CD4-positive, alpha-beta memory T cell (primary cell): ENCODE measurements at regions not wholly inside any gene's neighbourhood (a gene's known extent, or its start where the extent isn't known, plus 50 kb on each side); places are given as distances from the start of the nearest gene placed in this dataset.

Source experiments
- CTCF ChIA-PET: fragments of 350-600 bp; sonication (Branson Sonifier 250); formaldehyde crosslinking; loops from one replicate; lab custom pipeline; 2021; ENCODE audit warnings: inconsistent platforms; ENCODE audit not compliant: partially characterized antibody; lab: Charles Lee
- POLR2A ChIA-PET: fragments of 350-600 bp; sonication (Branson Sonifier 250); formaldehyde crosslinking; loops from one replicate; lab custom pipeline; 2021; ENCODE audit not compliant: partially characterized antibody; lab: Charles Lee
- DNase-seq, 5 donors: peaks; one replicate each; pipeline versions ENCODE4 v3.0.0 to v3.0.0-alpha.2; 2020 to 2022; ENCODE audit warnings: mixed read lengths in 1 of 5
- H3K27ac ChIP-seq: one replicate; pipeline ENCODE4 v1.7.0; 2013; ENCODE audit warnings: low read depth, low read length
- H3K27me3 ChIP-seq: 2 replicates; pipeline ENCODE4 v1.7.0; 2013; ENCODE audit warnings: mild to moderate bottlenecking, low read length, moderate library complexity; ENCODE audit not compliant: insufficient read depth
- H3K36me3 ChIP-seq: 2 replicates; pipeline ENCODE4 v1.7.0; 2013; ENCODE audit warnings: mild to moderate bottlenecking, low read length, moderate library complexity; ENCODE audit not compliant: insufficient read depth
- H3K4me1 ChIP-seq: 2 replicates; pipeline ENCODE4 v1.7.0; 2013; ENCODE audit warnings: mild to moderate bottlenecking, low read length, moderate library complexity; ENCODE audit not compliant: insufficient read depth
- H3K4me3 ChIP-seq, 2 donors: one replicate each; pipeline ENCODE4 v1.7.0; 2013; ENCODE audit warnings: low read length in 2 of 2, mild to moderate bottlenecking in 1 of 2
- H3K9me3 ChIP-seq, 2 donors: one replicate each; pipeline ENCODE4 v1.7.0; 2013; ENCODE audit warnings: low read length in 2 of 2, control low read depth in 1 of 2; ENCODE audit not compliant: control insufficient read depth in 1 of 2
- H3K27ac Mint-ChIP-seq, 7 donors: one replicate each; pipeline ENCODE4 v1.8.0; 2020 to 2021; ENCODE audit warnings: mixed read lengths in 7 of 7, mild to moderate bottlenecking in 6 of 7, inconsistent platforms in 3 of 7, moderate library complexity in 3 of 7
- H3K27me3 Mint-ChIP-seq, 2 donors: one replicate each; pipeline ENCODE4 v1.8.0; 2020 to 2021; ENCODE audit warnings: mixed read lengths in 2 of 2
- H3K36me3 Mint-ChIP-seq, 2 donors: one replicate each; pipeline ENCODE4 v1.8.0; 2020 to 2021; ENCODE audit warnings: mixed read lengths in 2 of 2, inconsistent platforms in 1 of 2, mild to moderate bottlenecking in 1 of 2
- H3K4me1 Mint-ChIP-seq, 4 donors: one replicate each; pipeline ENCODE4 v1.8.0; 2020 to 2021; ENCODE audit warnings: mixed read lengths in 4 of 4, mild to moderate bottlenecking in 1 of 4
- H3K4me3 Mint-ChIP-seq, 8 donors: one replicate each; pipeline ENCODE4 v1.8.0; 2020 to 2021; ENCODE audit warnings: mixed read lengths in 8 of 8, mild to moderate bottlenecking in 7 of 8, moderate library complexity in 6 of 8, inconsistent platforms in 3 of 8
- H3K9me3 Mint-ChIP-seq, 8 donors: one replicate each; pipeline ENCODE4 v1.8.0; 2020 to 2021; ENCODE audit warnings: mixed read lengths in 8 of 8, mild to moderate bottlenecking in 5 of 8, inconsistent platforms in 3 of 8, moderate library complexity in 1 of 8
- intact Hi-C: fragments of 100-400 bp; cut with micrococcal nuclease; formaldehyde crosslinking; loops from one replicate; pipeline ENCODE4 v1.15.1; 2023

DNA sequence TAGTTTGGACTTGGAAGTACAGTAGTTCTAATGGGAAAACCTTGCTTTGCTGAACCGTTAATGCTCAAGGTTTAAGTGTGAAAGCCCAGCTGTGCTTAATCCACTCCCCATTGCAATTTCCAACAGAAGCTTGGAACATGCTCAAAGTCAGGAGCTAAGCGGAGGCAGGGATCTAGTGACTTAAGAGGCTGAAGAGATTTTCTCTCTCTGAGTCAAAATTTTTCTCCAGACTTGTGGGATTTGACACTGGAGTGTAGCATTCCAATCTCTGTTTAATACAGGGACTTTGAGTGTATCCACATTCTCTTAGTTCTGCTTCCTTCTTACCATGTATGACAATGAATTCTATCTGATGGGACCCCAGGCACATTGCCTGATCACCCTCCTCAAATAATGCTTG lies 471.8 kb downstream of the KIF4B start:
- H3K4me1 Mint-ChIP-seq = no peaks in the 10 kb centered on the region
- H3K27ac Mint-ChIP-seq = no peak overlapping the region
- ChIA-PET CTCF (no interaction called here), POLR2A (no interaction called here)
- intact Hi-C loops = no loop called here
- H3K4me3 Mint-ChIP-seq = no peak overlapping the region
- H3K27ac ChIP-seq = no peak overlapping the region
- H3K9me3 ChIP-seq = no peaks in the 10 kb centered on the region
- H3K36me3 Mint-ChIP-seq = no peaks in the 10 kb centered on the region
- no peaks in the 10 kb centered on the region for H3K27me3 Mint-ChIP-seq
- no peaks in the 10 kb centered on the region for H3K27me3 ChIP-seq
- H3K9me3 Mint-ChIP-seq = peaks cover 0 to 6% (median 0%) of the 10 kb centered on the region in 8 donors
- no peaks in the 10 kb centered on the region for H3K4me1 ChIP-seq
- DNase-seq = no peak
- H3K36me3 ChIP-seq = no peaks in the 10 kb centered on the region
- no peak overlapping the region for H3K4me3 ChIP-seq

DNA sequence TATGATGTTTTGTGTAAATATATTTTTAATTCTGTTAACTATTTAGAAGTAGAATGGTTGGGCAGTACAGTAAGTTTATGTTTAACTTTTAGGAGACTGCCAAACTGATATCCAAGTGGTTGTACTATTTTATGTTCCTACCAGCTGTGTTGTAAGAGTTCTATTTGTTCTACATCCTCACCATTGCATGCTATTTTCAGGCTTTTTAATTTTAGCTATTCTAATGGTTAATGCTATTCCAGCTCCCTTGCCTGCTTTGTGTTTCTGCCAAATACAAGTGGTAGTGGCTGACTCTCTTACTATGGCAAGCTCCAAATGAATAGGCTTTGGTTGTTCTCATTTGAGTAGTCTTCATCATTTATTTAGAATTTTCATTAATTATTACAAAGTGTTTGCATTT lies 476.4 kb downstream of the KIF4B start:
- Mint-ChIP-seq H3K4me1 (no peaks in the 10 kb centered on the region), H3K9me3 (peaks cover 0 to 7% (median 0%) of the 10 kb centered on the region in 8 donors), H3K27ac (no peak overlapping the region), H3K4me3 (no peak overlapping the region), H3K27me3 (no peaks in the 10 kb centered on the region), H3K36me3 (no peaks in the 10 kb centered on the region)
- Histone ChIP-seq H3K27ac (no peak overlapping the region), H3K9me3 (no peaks in the 10 kb centered on the region), H3K27me3 (no peaks in the 10 kb centered on the region), H3K36me3 (no peaks in the 10 kb centered on the region), H3K4me3 (no peak overlapping the region), H3K4me1 (no peaks in the 10 kb centered on the region)
- intact Hi-C loops = no loop called here
- ChIA-PET POLR2A (no interaction called here), CTCF (no interaction called here)
- DNase-seq = no peak

DNA sequence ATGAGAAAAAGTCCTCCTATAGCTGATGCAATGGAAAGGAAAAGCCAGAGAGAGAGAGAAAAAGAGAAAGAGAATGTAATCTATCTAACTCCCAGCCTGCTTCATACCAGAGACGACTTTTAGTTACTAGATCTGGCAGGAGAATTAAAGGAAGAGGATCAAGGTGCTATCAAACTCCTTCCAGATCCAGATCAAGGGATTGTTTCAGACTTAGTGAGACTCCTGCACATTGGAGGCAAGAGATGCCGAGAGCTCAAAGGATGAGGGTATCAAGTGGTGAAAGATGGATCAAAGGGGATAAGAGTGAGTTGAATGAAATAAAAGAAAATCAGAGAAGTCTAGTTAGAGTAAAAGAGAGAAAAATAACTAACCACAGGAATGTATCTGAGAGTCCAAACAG lies 478.6 kb downstream of the KIF4B start:
- POLR2A ChIA-PET = no interaction called here
- no peak overlapping the region for H3K27ac ChIP-seq
- no peaks in the 10 kb centered on the region for H3K36me3 ChIP-seq
- Mint-ChIP-seq H3K4me3 (no peak overlapping the region), H3K4me1 (no peaks in the 10 kb centered on the region), H3K27me3 (no peaks in the 10 kb centered on the region), H3K27ac (no peak overlapping the region), H3K36me3 (no peaks in the 10 kb centered on the region), H3K9me3 (peaks cover 0 to 7% (median under 1%) of the 10 kb centered on the region in 8 donors)
- CTCF ChIA-PET = no interaction called here
- intact Hi-C loops = no loop called here
- H3K4me1 ChIP-seq = no peaks in the 10 kb centered on the region
- no peaks in the 10 kb centered on the region for H3K9me3 ChIP-seq
- H3K4me3 ChIP-seq = no peak overlapping the region
- DNase-seq = no peak
- H3K27me3 ChIP-seq = no peaks in the 10 kb centered on the region

DNA sequence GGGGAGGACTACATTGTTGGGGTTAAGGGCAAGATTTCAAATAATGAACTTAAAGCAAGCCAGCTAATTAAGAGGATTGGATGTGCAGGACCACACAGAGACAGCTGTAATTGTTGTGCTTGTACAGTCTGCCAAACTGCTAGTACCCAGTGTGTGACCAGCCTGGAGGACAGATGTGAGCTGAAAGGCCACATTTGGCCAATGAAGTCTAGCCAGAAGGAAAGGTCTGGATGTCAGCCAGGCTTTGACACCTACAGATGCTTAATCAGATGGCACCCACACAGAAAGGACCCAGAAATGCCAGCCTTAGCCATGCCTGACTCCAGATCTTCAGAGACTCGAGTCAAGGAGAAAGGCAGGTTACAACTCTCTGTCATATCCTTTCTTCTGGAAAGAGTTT lies 491.1 kb downstream of the KIF4B start:
- Mint-ChIP-seq H3K4me1 (peaks cover 0 to 1% (median 0%) of the 10 kb centered on the region in 4 donors), H3K27me3 (peaks cover 0 to 2% of the 10 kb centered on the region in 2 donors), H3K9me3 (peaks cover 0 to 2% (median 0%) of the 10 kb centered on the region in 8 donors), H3K4me3 (no peak overlapping the region), H3K36me3 (no peaks in the 10 kb centered on the region), H3K27ac (no peak overlapping the region)
- H3K36me3 ChIP-seq = no peaks in the 10 kb centered on the region
- no peak for DNase-seq
- ChIA-PET CTCF (no interaction called here), POLR2A (no interaction called here)
- H3K27ac ChIP-seq = no peak overlapping the region
- intact Hi-C loops = no loop called here
- H3K27me3 ChIP-seq = no peaks in the 10 kb centered on the region
- no peak overlapping the region for H3K4me3 ChIP-seq
- no peaks in the 10 kb centered on the region for H3K4me1 ChIP-seq
- no peaks in the 10 kb centered on the region for H3K9me3 ChIP-seq

DNA sequence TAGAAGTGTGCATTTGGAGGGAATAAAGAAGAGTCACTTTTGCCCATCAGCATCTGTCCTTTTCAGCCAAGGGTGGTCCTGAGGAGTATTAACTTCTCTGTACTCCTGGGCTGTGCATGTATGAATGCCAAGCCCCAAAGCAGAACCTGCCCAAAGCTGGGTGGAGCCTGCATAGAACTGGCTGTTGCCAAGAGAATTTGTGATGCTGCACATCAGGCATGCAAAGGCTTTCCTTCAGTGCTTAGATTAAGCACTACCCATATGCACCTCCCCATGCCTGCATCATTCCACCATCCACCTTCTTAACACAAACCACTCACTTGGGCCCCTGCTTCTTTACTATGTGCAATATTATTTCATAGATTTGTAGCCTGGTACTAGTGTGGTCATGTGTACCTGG lies 493.8 kb downstream of the KIF4B start:
- Histone ChIP-seq H3K4me1 (no peaks in the 10 kb centered on the region), H3K36me3 (no peaks in the 10 kb centered on the region), H3K4me3 (no peak overlapping the region), H3K27ac (no peak overlapping the region), H3K27me3 (no peaks in the 10 kb centered on the region), H3K9me3 (no peaks in the 10 kb centered on the region)
- intact Hi-C loops = no loop called here
- CTCF ChIA-PET = no interaction called here
- H3K4me1 Mint-ChIP-seq = peaks cover 0 to 1% (median 0%) of the 10 kb centered on the region in 4 donors
- no peak overlapping the region for H3K4me3 Mint-ChIP-seq
- no peak for DNase-seq
- no peaks in the 10 kb centered on the region for H3K9me3 Mint-ChIP-seq
- POLR2A ChIA-PET = no interaction called here
- no peaks in the 10 kb centered on the region for H3K27me3 Mint-ChIP-seq
- no peak overlapping the region for H3K27ac Mint-ChIP-seq
- H3K36me3 Mint-ChIP-seq = no peaks in the 10 kb centered on the region

DNA sequence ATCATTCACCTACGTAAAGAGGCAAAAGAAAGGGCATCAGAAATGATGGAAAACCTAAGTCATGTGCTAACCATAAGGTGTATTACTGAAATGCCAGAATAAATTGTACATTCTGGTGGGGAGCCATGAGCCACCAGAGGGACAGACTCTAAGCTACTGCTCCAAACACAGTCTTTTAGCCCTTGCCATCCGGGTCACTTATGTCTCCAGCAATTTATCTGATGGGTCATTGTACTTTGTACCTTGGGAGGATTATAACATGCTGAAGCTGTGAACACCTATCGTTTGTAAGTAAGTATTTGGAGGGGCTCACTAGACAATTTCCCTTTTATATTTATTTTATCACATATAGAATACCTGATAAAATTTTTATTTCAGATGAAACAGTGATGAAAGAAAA lies 495.1 kb downstream of the KIF4B start:
- H3K27me3 Mint-ChIP-seq = no peaks in the 10 kb centered on the region
- intact Hi-C loops = no loop called here
- CTCF ChIA-PET = no interaction called here

DNA sequence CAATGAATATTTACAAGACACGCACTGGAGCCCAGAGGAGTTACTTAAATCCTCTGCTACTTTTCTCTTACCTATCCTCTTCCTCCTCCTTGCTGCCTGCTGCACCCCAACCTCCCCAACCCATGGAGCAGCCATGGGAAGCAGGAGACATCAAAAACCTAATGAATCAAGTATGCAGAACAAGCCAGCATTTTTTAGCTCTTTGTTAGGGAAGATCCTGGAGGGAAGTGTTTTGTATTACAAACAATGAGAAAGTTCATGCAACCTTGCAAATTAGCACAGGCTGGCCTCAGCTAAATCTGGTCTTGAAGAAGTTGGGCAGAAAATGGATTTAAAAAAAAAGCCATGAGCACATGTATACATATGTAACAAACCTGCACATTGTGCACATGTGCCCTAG lies 498.8 kb downstream of the KIF4B start:
- ChIA-PET POLR2A (no interaction called here), CTCF (no interaction called here)
- Mint-ChIP-seq H3K9me3 (no peaks in the 10 kb centered on the region), H3K4me1 (no peaks in the 10 kb centered on the region), H3K27me3 (no peaks in the 10 kb centered on the region), H3K36me3 (no peaks in the 10 kb centered on the region), H3K27ac (no peak overlapping the region), H3K4me3 (no peak overlapping the region)
- Histone ChIP-seq H3K27me3 (no peaks in the 10 kb centered on the region), H3K36me3 (no peaks in the 10 kb centered on the region), H3K4me3 (no peak overlapping the region), H3K27ac (no peak overlapping the region), H3K9me3 (no peaks in the 10 kb centered on the region), H3K4me1 (no peaks in the 10 kb centered on the region)
- intact Hi-C loops = no loop called here
- no peak for DNase-seq

More for the DNA sequence above, 495.1 kb downstream of the KIF4B start:
- H3K4me1 Mint-ChIP-seq = peaks cover 0 to 1% (median 0%) of the 10 kb centered on the region in 4 donors
- POLR2A ChIA-PET = no interaction called here
- no peak overlapping the region for H3K4me3 ChIP-seq
- H3K27ac ChIP-seq = no peak overlapping the region
- H3K36me3 ChIP-seq = no peaks in the 10 kb centered on the region
- no peaks in the 10 kb centered on the region for H3K4me1 ChIP-seq
- H3K36me3 Mint-ChIP-seq = no peaks in the 10 kb centered on the region
- no peak for DNase-seq
- H3K4me3 Mint-ChIP-seq = no peak overlapping the region
- no peaks in the 10 kb centered on the region for H3K27me3 ChIP-seq
- H3K9me3 ChIP-seq = no peaks in the 10 kb centered on the region
- H3K27ac Mint-ChIP-seq = no peak overlapping the region
- H3K9me3 Mint-ChIP-seq = no peaks in the 10 kb centered on the region

DNA sequence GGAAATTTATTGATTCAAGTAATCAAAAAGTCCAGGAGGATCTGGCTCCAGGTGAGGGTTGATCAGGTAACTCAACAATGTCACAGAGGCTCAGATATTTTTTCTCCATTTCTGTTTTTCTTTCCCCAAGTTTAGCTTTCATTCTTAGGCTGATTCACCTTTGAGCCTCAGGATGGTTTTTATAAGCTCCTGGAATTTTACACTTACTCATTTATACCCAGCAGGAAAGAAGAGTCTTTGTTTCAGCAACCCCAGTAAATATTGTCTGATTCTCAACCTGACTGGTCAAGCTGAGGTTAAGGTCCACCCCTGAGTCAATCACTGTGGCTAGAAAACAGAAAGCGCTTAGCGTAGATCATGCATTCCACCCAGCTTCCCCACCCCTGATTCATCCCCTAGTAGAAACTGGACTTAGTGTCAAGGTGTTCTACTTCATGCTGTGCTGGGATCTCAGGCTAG lies 500.6 kb downstream of the KIF4B start:
- Mint-ChIP-seq H3K9me3 (no peaks in the 10 kb centered on the region), H3K27me3 (no peaks in the 10 kb centered on the region), H3K4me1 (no peaks in the 10 kb centered on the region), H3K4me3 (no peak overlapping the region), H3K36me3 (no peaks in the 10 kb centered on the region), H3K27ac (no peak overlapping the region)
- Histone ChIP-seq H3K27ac (no peak overlapping the region), H3K9me3 (no peaks in the 10 kb centered on the region), H3K36me3 (no peaks in the 10 kb centered on the region), H3K4me1 (no peaks in the 10 kb centered on the region), H3K4me3 (no peak overlapping the region), H3K27me3 (no peaks in the 10 kb centered on the region)
- no peak for DNase-seq
- ChIA-PET CTCF (no interaction called here), POLR2A (no interaction called here)
- intact Hi-C loops = no loop called here
